ENCODE measurements at regions not wholly inside any gene's neighbourhood (a gene's known extent, or its start where the extent isn't known, plus 50 kb on each side); places are given as distances from the start of the nearest gene placed in this dataset.

- Histone ChIP-seq H3K4me3 (ENCODE audit: low read depth, low read length) (no peak overlapping the region), H3K4me1 (ENCODE audit: control insufficient read depth, insufficient read depth, low read length) (no peaks in the 10 kb centered on the region), H3K27ac (ENCODE audit: low read depth, low read length) (no peak overlapping the region), H3K27me3 (ENCODE audit: control insufficient read depth, insufficient read depth, low read length) (no peaks in the 10 kb centered on the region), H3K36me3 (ENCODE audit: control insufficient read depth, insufficient read depth, low read length) (no peaks in the 10 kb centered on the region), H3K9me3 (ENCODE audit: control insufficient read depth, insufficient read depth, low read length) (no peaks in the 10 kb centered on the region)
- no CpG with 5 or more reads among the region's 2 CpGs for WGBS (ENCODE audit: insufficient coverage)
- no peak for DNase-seq (ENCODE audit: low read depth in 4 of 6, low spot score in 6 of 6)
Observed at GRCh38 chr6:122141246-122141645, 258.2 kb upstream of the HSF2 start.

GRCh38 chr6:122143813-122144601 is 255.4 kb upstream of the HSF2 start:
- Histone ChIP-seq H3K4me1 (ENCODE audit: control insufficient read depth, insufficient read depth, low read length) (no peaks in the 10 kb centered on the region), H3K36me3 (ENCODE audit: control insufficient read depth, insufficient read depth, low read length) (no peaks in the 10 kb centered on the region), H3K27ac (ENCODE audit: low read depth, low read length) (peak overlapping the region; percentile 37), H3K4me3 (ENCODE audit: low read depth, low read length) (no peak overlapping the region), H3K9me3 (ENCODE audit: control insufficient read depth, insufficient read depth, low read length) (no peaks in the 10 kb centered on the region), H3K27me3 (ENCODE audit: control insufficient read depth, insufficient read depth, low read length) (no peaks in the 10 kb centered on the region)
- peak in 5 of 6 donors; percentile 19 to 84 (median 50) for DNase-seq (ENCODE audit: low read depth in 4 of 6, low spot score in 6 of 6)
- no CpG with 5 or more reads among the region's 3 CpGs for WGBS (ENCODE audit: insufficient coverage)

- 33% methylated on average over 1 of the region's 2 CpGs for WGBS (ENCODE audit: insufficient coverage)
- Histone ChIP-seq H3K4me3 (ENCODE audit: low read depth, low read length) (no peak overlapping the region), H3K9me3 (ENCODE audit: control insufficient read depth, insufficient read depth, low read length) (no peaks in the 10 kb centered on the region), H3K27ac (ENCODE audit: low read depth, low read length) (no peak overlapping the region), H3K4me1 (ENCODE audit: control insufficient read depth, insufficient read depth, low read length) (no peaks in the 10 kb centered on the region), H3K27me3 (ENCODE audit: control insufficient read depth, insufficient read depth, low read length) (no peaks in the 10 kb centered on the region), H3K36me3 (ENCODE audit: control insufficient read depth, insufficient read depth, low read length) (no peaks in the 10 kb centered on the region)
- DNase-seq (ENCODE audit: low read depth in 4 of 6, low spot score in 6 of 6) = peak in 1 of 6 donors; percentile 39
Observed at GRCh38 chr6:122145246-122145645, 254.2 kb upstream of the HSF2 start.

- DNase-seq (ENCODE audit: low read depth in 4 of 6, low spot score in 6 of 6) = no peak
- Histone ChIP-seq H3K27me3 (ENCODE audit: control insufficient read depth, insufficient read depth, low read length) (no peaks in the 10 kb centered on the region), H3K4me1 (ENCODE audit: control insufficient read depth, insufficient read depth, low read length) (no peaks in the 10 kb centered on the region), H3K27ac (ENCODE audit: low read depth, low read length) (no peak overlapping the region), H3K4me3 (ENCODE audit: low read depth, low read length) (no peak overlapping the region), H3K9me3 (ENCODE audit: control insufficient read depth, insufficient read depth, low read length) (no peaks in the 10 kb centered on the region), H3K36me3 (ENCODE audit: control insufficient read depth, insufficient read depth, low read length) (no peaks in the 10 kb centered on the region)
- no CpG with 5 or more reads among the region's 2 CpGs for WGBS (ENCODE audit: insufficient coverage)
Observed at GRCh38 chr6:122145741-122146240, 253.7 kb upstream of the HSF2 start.

- H3K9me3 ChIP-seq (ENCODE audit: control insufficient read depth, insufficient read depth, low read length) = no peaks in the 10 kb centered on the region
- no peaks in the 10 kb centered on the region for H3K36me3 ChIP-seq (ENCODE audit: control insufficient read depth, insufficient read depth, low read length)
- no peak for DNase-seq (ENCODE audit: low read depth in 4 of 6, low spot score in 6 of 6)
- 87% methylated on average over 3 of the region's 3 CpGs for WGBS (ENCODE audit: insufficient coverage)
- no peak overlapping the region for H3K27ac ChIP-seq (ENCODE audit: low read depth, low read length)
- no peaks in the 10 kb centered on the region for H3K4me1 ChIP-seq (ENCODE audit: control insufficient read depth, insufficient read depth, low read length)
- no peaks in the 10 kb centered on the region for H3K27me3 ChIP-seq (ENCODE audit: control insufficient read depth, insufficient read depth, low read length)
- H3K4me3 ChIP-seq (ENCODE audit: low read depth, low read length) = no peak overlapping the region
Observed at GRCh38 chr6:122147291-122147690, 252.2 kb upstream of the HSF2 start.

- DNase-seq (ENCODE audit: low read depth in 4 of 6, low spot score in 6 of 6) = no peak
- Histone ChIP-seq H3K36me3 (ENCODE audit: control insufficient read depth, insufficient read depth, low read length) (no peaks in the 10 kb centered on the region), H3K27me3 (ENCODE audit: control insufficient read depth, insufficient read depth, low read length) (no peaks in the 10 kb centered on the region), H3K4me3 (ENCODE audit: low read depth, low read length) (no peak overlapping the region), H3K9me3 (ENCODE audit: control insufficient read depth, insufficient read depth, low read length) (no peaks in the 10 kb centered on the region), H3K4me1 (ENCODE audit: control insufficient read depth, insufficient read depth, low read length) (no peaks in the 10 kb centered on the region), H3K27ac (ENCODE audit: low read depth, low read length) (no peak overlapping the region)
- WGBS (ENCODE audit: insufficient coverage) = no CpG with 5 or more reads among the region's 1 CpG
Observed at GRCh38 chr6:122151066-122151465, 248.4 kb upstream of the HSF2 start.

- no peaks in the 10 kb centered on the region for H3K4me1 ChIP-seq (ENCODE audit: control insufficient read depth, insufficient read depth, low read length)
- H3K4me3 ChIP-seq (ENCODE audit: low read depth, low read length) = no peak overlapping the region
- no peak overlapping the region for H3K27ac ChIP-seq (ENCODE audit: low read depth, low read length)
- no peaks in the 10 kb centered on the region for H3K27me3 ChIP-seq (ENCODE audit: control insufficient read depth, insufficient read depth, low read length)
- no peaks in the 10 kb centered on the region for H3K36me3 ChIP-seq (ENCODE audit: control insufficient read depth, insufficient read depth, low read length)
- DNase-seq (ENCODE audit: low read depth in 4 of 6, low spot score in 6 of 6) = no peak
- H3K9me3 ChIP-seq (ENCODE audit: control insufficient read depth, insufficient read depth, low read length) = no peaks in the 10 kb centered on the region
- WGBS (ENCODE audit: insufficient coverage) = no CpG with 5 or more reads among the region's 1 CpG
Observed at GRCh38 chr6:122151763-122152162, 247.7 kb upstream of the HSF2 start.

GRCh38 chr6:122153557-122153956 is 245.9 kb upstream of the HSF2 start:
- Histone ChIP-seq H3K36me3 (ENCODE audit: control insufficient read depth, insufficient read depth, low read length) (no peaks in the 10 kb centered on the region), H3K9me3 (ENCODE audit: control insufficient read depth, insufficient read depth, low read length) (no peaks in the 10 kb centered on the region), H3K27me3 (ENCODE audit: control insufficient read depth, insufficient read depth, low read length) (no peaks in the 10 kb centered on the region), H3K4me3 (ENCODE audit: low read depth, low read length) (no peak overlapping the region), H3K4me1 (ENCODE audit: control insufficient read depth, insufficient read depth, low read length) (no peaks in the 10 kb centered on the region), H3K27ac (ENCODE audit: low read depth, low read length) (no peak overlapping the region)
- peak in 2 of 6 donors; percentile 15 to 47 for DNase-seq (ENCODE audit: low read depth in 4 of 6, low spot score in 6 of 6)
- 33% methylated on average over 1 of the region's 3 CpGs for WGBS (ENCODE audit: insufficient coverage)

- Histone ChIP-seq H3K27me3 (ENCODE audit: control insufficient read depth, insufficient read depth, low read length) (no peaks in the 10 kb centered on the region), H3K4me1 (ENCODE audit: control insufficient read depth, insufficient read depth, low read length) (no peaks in the 10 kb centered on the region), H3K4me3 (ENCODE audit: low read depth, low read length) (no peak overlapping the region), H3K27ac (ENCODE audit: low read depth, low read length) (no peak overlapping the region), H3K9me3 (ENCODE audit: control insufficient read depth, insufficient read depth, low read length) (no peaks in the 10 kb centered on the region), H3K36me3 (ENCODE audit: control insufficient read depth, insufficient read depth, low read length) (no peaks in the 10 kb centered on the region)
- WGBS (ENCODE audit: insufficient coverage) = no CpG with 5 or more reads among the region's 1 CpG
- no peak for DNase-seq (ENCODE audit: low read depth in 4 of 6, low spot score in 6 of 6)
Observed at GRCh38 chr6:122154155-122154554, 245.3 kb upstream of the HSF2 start.

GRCh38 chr6:122154912-122155575 is 244.4 kb upstream of the HSF2 start:
- H3K9me3 ChIP-seq (ENCODE audit: control insufficient read depth, insufficient read depth, low read length) = no peaks in the 10 kb centered on the region
- no peak overlapping the region for H3K27ac ChIP-seq (ENCODE audit: low read depth, low read length)
- no peaks in the 10 kb centered on the region for H3K4me1 ChIP-seq (ENCODE audit: control insufficient read depth, insufficient read depth, low read length)
- no peak for DNase-seq (ENCODE audit: low read depth in 4 of 6, low spot score in 6 of 6)
- H3K4me3 ChIP-seq (ENCODE audit: low read depth, low read length) = no peak overlapping the region
- no peaks in the 10 kb centered on the region for H3K36me3 ChIP-seq (ENCODE audit: control insufficient read depth, insufficient read depth, low read length)
- no peaks in the 10 kb centered on the region for H3K27me3 ChIP-seq (ENCODE audit: control insufficient read depth, insufficient read depth, low read length)
- 88% methylated on average over 1 of the region's 2 CpGs for WGBS (ENCODE audit: insufficient coverage)

Measured in spinal cord (tissue), 9 donors.